NB4 (cell line): ENCODE measurements at regions not wholly inside any gene's neighbourhood (a gene's known extent, or its start where the extent isn't known, plus 50 kb on each side); places are given as distances from the start of the nearest gene placed in this dataset.

Experiments
- MYC ChIP-seq: IDR thresholded peaks from 2 replicates; pipeline ENCODE4 v1.6.1; 2011; ENCODE audit warnings: low read depth, low read length
- POLR2A ChIP-seq: IDR thresholded peaks from 2 replicates; pipeline ENCODE4 v1.6.1; 2011; ENCODE audit warnings: mild to moderate bottlenecking; ENCODE audit not compliant: insufficient read length; ENCODE audit errors: extremely low read depth
- TF ChIP-seq, protein P1 (sequence below): IDR thresholded peaks from one replicate; pipeline ENCODE4 v1.5.1; 2012; ENCODE audit warnings: low read depth, low read length

DNA sequence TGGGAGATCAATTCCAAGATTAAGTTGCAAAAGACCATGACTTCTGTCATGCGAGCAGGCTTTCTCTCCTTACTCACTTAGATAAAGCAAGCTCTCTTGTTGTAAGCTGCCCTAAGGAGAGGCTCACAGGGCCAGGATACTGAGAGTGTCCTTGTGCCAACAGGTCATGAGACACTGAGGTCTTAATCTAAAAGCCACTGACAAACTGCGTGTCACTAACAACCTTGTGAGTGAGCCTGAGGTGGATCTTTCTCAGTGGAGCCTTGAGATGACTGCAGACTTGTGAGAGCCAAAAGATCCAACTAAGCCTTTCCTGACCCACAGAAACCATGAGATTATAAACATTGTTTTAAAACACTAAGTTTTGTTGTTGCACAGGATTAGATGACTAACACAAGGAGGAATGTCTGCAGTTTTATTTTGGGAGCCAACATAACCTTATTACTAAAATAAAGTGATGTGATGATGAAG lies 170.5 kb downstream of the SLC39A8 start:
- TF ChIP-seq POLR2A = no peak
- TF ChIP-seq, protein P1, sequence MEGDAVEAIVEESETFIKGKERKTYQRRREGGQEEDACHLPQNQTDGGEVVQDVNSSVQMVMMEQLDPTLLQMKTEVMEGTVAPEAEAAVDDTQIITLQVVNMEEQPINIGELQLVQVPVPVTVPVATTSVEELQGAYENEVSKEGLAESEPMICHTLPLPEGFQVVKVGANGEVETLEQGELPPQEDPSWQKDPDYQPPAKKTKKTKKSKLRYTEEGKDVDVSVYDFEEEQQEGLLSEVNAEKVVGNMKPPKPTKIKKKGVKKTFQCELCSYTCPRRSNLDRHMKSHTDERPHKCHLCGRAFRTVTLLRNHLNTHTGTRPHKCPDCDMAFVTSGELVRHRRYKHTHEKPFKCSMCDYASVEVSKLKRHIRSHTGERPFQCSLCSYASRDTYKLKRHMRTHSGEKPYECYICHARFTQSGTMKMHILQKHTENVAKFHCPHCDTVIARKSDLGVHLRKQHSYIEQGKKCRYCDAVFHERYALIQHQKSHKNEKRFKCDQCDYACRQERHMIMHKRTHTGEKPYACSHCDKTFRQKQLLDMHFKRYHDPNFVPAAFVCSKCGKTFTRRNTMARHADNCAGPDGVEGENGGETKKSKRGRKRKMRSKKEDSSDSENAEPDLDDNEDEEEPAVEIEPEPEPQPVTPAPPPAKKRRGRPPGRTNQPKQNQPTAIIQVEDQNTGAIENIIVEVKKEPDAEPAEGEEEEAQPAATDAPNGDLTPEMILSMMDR = no peak
- no peak for TF ChIP-seq MYC
